ENCODE measurements at regions not wholly inside any gene's neighbourhood (a gene's known extent, or its start where the extent isn't known, plus 50 kb on each side); places are given as distances from the start of the nearest gene placed in this dataset.

GRCh38 chr6:66897576-66897975, 1190.5 kb upstream of the EYS start:
- no peak for TF ChIP-seq POLR2A (IDR thresholded peaks at IDR 0.05)
- no peak overlapping the region for H3K27ac ChIP-seq
- intact Hi-C loops (cut with DNase I) = no loop called here
- 74 to 100% (median 86%) methylated on average over 2 of the region's 2 CpGs for WGBS, 4 donors
- H3K9me3 ChIP-seq (replicated peaks in 1 of 3) = no peaks in the 10 kb centered on the region
- H3K36me3 ChIP-seq (replicated peaks in 1 of 2) = no peaks in the 10 kb centered on the region
- no peak overlapping the region for H3K4me3 ChIP-seq
- H3K4me1 ChIP-seq (replicated peaks in 1 of 2) = no peaks in the 10 kb centered on the region
- H3K27me3 ChIP-seq = no peaks in the 10 kb centered on the region
- peak in 1 of 7 donors; percentile 1 for DNase-seq

- intact Hi-C loops (cut with DNase I) = no loop called here
- no peak for DNase-seq
- 80 to 91% (median 82%) methylated on average over 4 to 5 of the region's 5 CpGs for WGBS, 4 donors
- no peaks in the 10 kb centered on the region for H3K27me3 ChIP-seq
- H3K27ac ChIP-seq = no peak overlapping the region
- TF ChIP-seq POLR2A (IDR thresholded peaks at IDR 0.05) (no peak), CTCF (IDR thresholded peaks at IDR 0.05) (no peak)
- no peaks in the 10 kb centered on the region for H3K36me3 ChIP-seq (replicated peaks in 1 of 2)
- H3K4me3 ChIP-seq = no peak overlapping the region
- H3K9me3 ChIP-seq (replicated peaks in 1 of 3) = no peaks in the 10 kb centered on the region
- no peaks in the 10 kb centered on the region for H3K4me1 ChIP-seq (replicated peaks in 1 of 2)
Observed at GRCh38 chr6:66896415-66896814, 1189.4 kb upstream of the EYS start.

GRCh38 chr6:66883453-66883852, 1176.4 kb upstream of the EYS start:
- no peaks in the 10 kb centered on the region for H3K9me3 ChIP-seq (replicated peaks in 1 of 3)
- DNase-seq = no peak
- H3K4me1 ChIP-seq (replicated peaks in 1 of 2) = no peaks in the 10 kb centered on the region
- intact Hi-C loops (cut with DNase I) = no loop called here
- H3K27ac ChIP-seq = no peak overlapping the region
- WGBS, 4 donors = 63 to 82% (median 68%) methylated on average over 1 of the region's 1 CpG
- no peaks in the 10 kb centered on the region for H3K27me3 ChIP-seq
- no peak overlapping the region for H3K4me3 ChIP-seq
- TF ChIP-seq POLR2A (IDR thresholded peaks at IDR 0.05) = no peak
- no peak for TF ChIP-seq CTCF (IDR thresholded peaks at IDR 0.05)
- H3K36me3 ChIP-seq (replicated peaks in 1 of 2) = no peaks in the 10 kb centered on the region

- H3K4me1 ChIP-seq (replicated peaks in 1 of 2) = no peaks in the 10 kb centered on the region
- no peak overlapping the region for H3K4me3 ChIP-seq
- intact Hi-C loops (cut with DNase I) = no loop called here
- H3K9me3 ChIP-seq (replicated peaks in 1 of 3) = no peaks in the 10 kb centered on the region
- no peak overlapping the region for H3K27ac ChIP-seq
- DNase-seq = no peak
- H3K27me3 ChIP-seq = no peaks in the 10 kb centered on the region
- no peaks in the 10 kb centered on the region for H3K36me3 ChIP-seq (replicated peaks in 1 of 2)
- 86 to 87% (median 87%) methylated on average over 1 of the region's 1 CpG for whole genome bisulfite sequencing, 4 donors
- TF ChIP-seq POLR2A (IDR thresholded peaks at IDR 0.05) (no peak), CTCF (IDR thresholded peaks at IDR 0.05) (no peak)
Observed at GRCh38 chr6:66866801-66867200, 1159.8 kb upstream of the EYS start.

- intact Hi-C loops (cut with DNase I) = no loop called here
- no peaks in the 10 kb centered on the region for H3K36me3 ChIP-seq (replicated peaks in 1 of 2)
Observed at GRCh38 chr6:66865771-66866170, 1158.7 kb upstream of the EYS start.

More at GRCh38 chr6:66865771-66866170, 1158.7 kb upstream of the EYS start:
- H3K4me1 ChIP-seq (replicated peaks in 1 of 2) = no peaks in the 10 kb centered on the region
- TF ChIP-seq POLR2A (IDR thresholded peaks at IDR 0.05) = no peak
- TF ChIP-seq CTCF (IDR thresholded peaks at IDR 0.05) = no peak
- H3K9me3 ChIP-seq (replicated peaks in 1 of 3) = no peaks in the 10 kb centered on the region
- H3K27me3 ChIP-seq = no peaks in the 10 kb centered on the region
- no peak overlapping the region for H3K27ac ChIP-seq
- no peak for DNase-seq
- H3K4me3 ChIP-seq = no peak overlapping the region
